Stimulated activated naive B cell treated with anti-CD40 and anti-IgM and Interleukin-4, amounts not matched to agents 10 μg/mL and 1 μg/mL and 100 μg/mL, for 72 hours (primary cell): ENCODE measurements at regions not wholly inside any gene's neighbourhood (a gene's known extent, or its start where the extent isn't known, plus 50 kb on each side); places are given as distances from the start of the nearest gene placed in this dataset.

ENCODE experiments used
- ATAC-seq, 2 donors: fragments of 150-1000 bp; cut with Tn5 transposase; replicated peaks; 2 replicates each; pipeline ENCODE4 v1.10.0; 2021; ENCODE audit warnings: moderate library complexity in 1 of 2
- DNase-seq: peaks from one replicate; pipeline ENCODE4 v3.0.0; 2021
- H3K27ac Mint-ChIP-seq: one replicate; pipeline ENCODE4 v1.8.0; 2022; ENCODE audit warnings: mild to moderate bottlenecking, mixed read lengths
- H3K27me3 Mint-ChIP-seq, 2 donors: one replicate each; pipeline ENCODE4 v1.8.0; 2022; ENCODE audit warnings: mixed read lengths in 2 of 2
- H3K36me3 Mint-ChIP-seq, 2 donors: one replicate each; pipeline ENCODE4 v1.8.0; 2022; ENCODE audit warnings: mixed read lengths in 2 of 2, mild to moderate bottlenecking in 1 of 2
- H3K4me1 Mint-ChIP-seq, 2 donors: one replicate each; pipeline ENCODE4 v1.8.0; 2022; ENCODE audit warnings: mixed read lengths in 2 of 2, mild to moderate bottlenecking in 1 of 2
- H3K4me3 Mint-ChIP-seq, 2 donors: one replicate each; pipeline ENCODE4 v1.8.0; 2022; ENCODE audit warnings: mild to moderate bottlenecking in 2 of 2, mixed read lengths in 2 of 2, moderate library complexity in 1 of 2
- H3K9me3 Mint-ChIP-seq, 2 donors: one replicate each; pipeline ENCODE4 v1.8.0; 2022; ENCODE audit warnings: mixed read lengths in 2 of 2, mild to moderate bottlenecking in 1 of 2

GRCh38 chr2:128745946-128746345 is 427.3 kb upstream of the HS6ST1 start:
- H3K27me3 Mint-ChIP-seq = no peaks in the 10 kb centered on the region
- no peaks in the 10 kb centered on the region for H3K4me1 Mint-ChIP-seq
- H3K4me3 Mint-ChIP-seq = no peak overlapping the region
- no peaks in the 10 kb centered on the region for H3K36me3 Mint-ChIP-seq
- DNase-seq (no peak), ATAC-seq (no peak)
- H3K9me3 Mint-ChIP-seq = no peaks in the 10 kb centered on the region
- no peak overlapping the region for H3K27ac Mint-ChIP-seq

GRCh38 chr2:128746356-128746755 is 427.7 kb upstream of the HS6ST1 start:
- H3K27ac Mint-ChIP-seq = no peak overlapping the region
- no peaks in the 10 kb centered on the region for H3K36me3 Mint-ChIP-seq
- no peaks in the 10 kb centered on the region for H3K4me1 Mint-ChIP-seq
- DNase-seq (no peak), ATAC-seq (no peak)
- no peaks in the 10 kb centered on the region for H3K9me3 Mint-ChIP-seq
- H3K27me3 Mint-ChIP-seq = no peaks in the 10 kb centered on the region
- H3K4me3 Mint-ChIP-seq = no peak overlapping the region

- ATAC-seq = no peak
- Mint-ChIP-seq H3K4me3 (no peak overlapping the region), H3K27me3 (no peaks in the 10 kb centered on the region), H3K4me1 (peaks cover 9 to 17% of the 10 kb centered on the region in 2 donors), H3K9me3 (no peaks in the 10 kb centered on the region), H3K27ac (no peak overlapping the region), H3K36me3 (no peaks in the 10 kb centered on the region)
- DNase-seq = no peak
Observed at GRCh38 chr2:128748336-128748735, 429.7 kb upstream of the HS6ST1 start.

GRCh38 chr2:128748835-128749605 is 430.4 kb upstream of the HS6ST1 start:
- no peak overlapping the region for H3K27ac Mint-ChIP-seq
- H3K4me1 Mint-ChIP-seq = peaks cover 16 to 24% of the 10 kb centered on the region in 2 donors
- no peaks in the 10 kb centered on the region for H3K27me3 Mint-ChIP-seq
- H3K9me3 Mint-ChIP-seq = no peaks in the 10 kb centered on the region
- no peaks in the 10 kb centered on the region for H3K36me3 Mint-ChIP-seq
- ATAC-seq (no peak), DNase-seq (no peak)
- no peak overlapping the region for H3K4me3 Mint-ChIP-seq

- ATAC-seq = no peak
- no peak for DNase-seq
- H3K9me3 Mint-ChIP-seq = no peaks in the 10 kb centered on the region
- H3K4me3 Mint-ChIP-seq = no peak overlapping the region
- no peaks in the 10 kb centered on the region for H3K27me3 Mint-ChIP-seq
- peaks cover 27 to 39% of the 10 kb centered on the region in 2 donors for H3K4me1 Mint-ChIP-seq
- H3K36me3 Mint-ChIP-seq = no peaks in the 10 kb centered on the region
- H3K27ac Mint-ChIP-seq = no peak overlapping the region
Observed at GRCh38 chr2:128750328-128751165, 431.9 kb upstream of the HS6ST1 start.

- H3K36me3 Mint-ChIP-seq = no peaks in the 10 kb centered on the region
- H3K4me1 Mint-ChIP-seq = peaks cover 34 to 48% of the 10 kb centered on the region in 2 donors
- no peak overlapping the region for H3K4me3 Mint-ChIP-seq
- H3K9me3 Mint-ChIP-seq = no peaks in the 10 kb centered on the region
- H3K27ac Mint-ChIP-seq = no peak overlapping the region
- H3K27me3 Mint-ChIP-seq = no peaks in the 10 kb centered on the region
- no peak for ATAC-seq
- no peak for DNase-seq
Observed at GRCh38 chr2:128751746-128752145, 433.1 kb upstream of the HS6ST1 start.

- H3K36me3 Mint-ChIP-seq = no peaks in the 10 kb centered on the region
- ATAC-seq (peak in 1 of 2 donors; percentile 21), DNase-seq (no peak)
- peaks cover 34 to 53% of the 10 kb centered on the region in 2 donors for H3K4me1 Mint-ChIP-seq
- no peaks in the 10 kb centered on the region for H3K9me3 Mint-ChIP-seq
- no peak overlapping the region for H3K27ac Mint-ChIP-seq
- no peaks in the 10 kb centered on the region for H3K27me3 Mint-ChIP-seq
- no peak overlapping the region for H3K4me3 Mint-ChIP-seq
Observed at GRCh38 chr2:128752691-128753263, 434.1 kb upstream of the HS6ST1 start.

GRCh38 chr2:128753321-128753720 is 434.7 kb upstream of the HS6ST1 start:
- Mint-ChIP-seq H3K27ac (no peak overlapping the region), H3K36me3 (no peaks in the 10 kb centered on the region)

GRCh38 chr2:128753800-128754199 is 435.1 kb upstream of the HS6ST1 start:
- H3K36me3 Mint-ChIP-seq = no peaks in the 10 kb centered on the region
- no peaks in the 10 kb centered on the region for H3K9me3 Mint-ChIP-seq
- H3K4me1 Mint-ChIP-seq = peaks cover 34 to 60% of the 10 kb centered on the region in 2 donors
- H3K4me3 Mint-ChIP-seq = no peak overlapping the region
- H3K27ac Mint-ChIP-seq = no peak overlapping the region
- no peak for DNase-seq
- no peaks in the 10 kb centered on the region for H3K27me3 Mint-ChIP-seq
- peak; percentile 6 to 15 for ATAC-seq

More at GRCh38 chr2:128753321-128753720, 434.7 kb upstream of the HS6ST1 start:
- no peaks in the 10 kb centered on the region for H3K9me3 Mint-ChIP-seq
- peaks cover 34 to 57% of the 10 kb centered on the region in 2 donors for H3K4me1 Mint-ChIP-seq
- no peaks in the 10 kb centered on the region for H3K27me3 Mint-ChIP-seq
- H3K4me3 Mint-ChIP-seq = no peak overlapping the region
- no peak for DNase-seq
- ATAC-seq = no peak

GRCh38 chr2:128754246-128754724 is 435.6 kb upstream of the HS6ST1 start:
- no peaks in the 10 kb centered on the region for H3K27me3 Mint-ChIP-seq
- ATAC-seq (peak; percentile 92), DNase-seq (peak; percentile 21)
- no peaks in the 10 kb centered on the region for H3K36me3 Mint-ChIP-seq
- H3K4me1 Mint-ChIP-seq = peaks cover 34 to 60% of the 10 kb centered on the region in 2 donors
- no peak overlapping the region for H3K27ac Mint-ChIP-seq
- H3K9me3 Mint-ChIP-seq = no peaks in the 10 kb centered on the region
- H3K4me3 Mint-ChIP-seq = peak overlapping the region in 1 of 2 donors; percentile 39

- H3K4me1 Mint-ChIP-seq = peaks cover 34 to 60% of the 10 kb centered on the region in 2 donors
- no peak overlapping the region for H3K27ac Mint-ChIP-seq
- H3K4me3 Mint-ChIP-seq = no peak overlapping the region
- H3K9me3 Mint-ChIP-seq = no peaks in the 10 kb centered on the region
- ATAC-seq (no peak), DNase-seq (no peak)
- no peaks in the 10 kb centered on the region for H3K36me3 Mint-ChIP-seq
- no peaks in the 10 kb centered on the region for H3K27me3 Mint-ChIP-seq
Observed at GRCh38 chr2:128755695-128756364, 437.2 kb upstream of the HS6ST1 start.

GRCh38 chr2:128756365-128756717 is 437.7 kb upstream of the HS6ST1 start:
- ATAC-seq (no peak), DNase-seq (no peak)
- H3K36me3 Mint-ChIP-seq = no peaks in the 10 kb centered on the region
- H3K27me3 Mint-ChIP-seq = no peaks in the 10 kb centered on the region
- no peak overlapping the region for H3K4me3 Mint-ChIP-seq
- no peak overlapping the region for H3K27ac Mint-ChIP-seq
- H3K9me3 Mint-ChIP-seq = peaks cover 0 to under 1% of the 10 kb centered on the region in 2 donors
- H3K4me1 Mint-ChIP-seq = peaks cover 34 to 64% of the 10 kb centered on the region in 2 donors

GRCh38 chr2:128765811-128766210 is 447.1 kb upstream of the HS6ST1 start:
- ATAC-seq = no peak
- Mint-ChIP-seq H3K9me3 (peaks cover 16% of the 10 kb centered on the region in 2 donors), H3K36me3 (peaks cover 6 to 8% of the 10 kb centered on the region in 2 donors), H3K27ac (no peak overlapping the region), H3K27me3 (peaks cover 0 to 9% of the 10 kb centered on the region in 2 donors), H3K4me1 (peaks cover 0 to 9% of the 10 kb centered on the region in 2 donors), H3K4me3 (no peak overlapping the region)
- DNase-seq = no peak

GRCh38 chr2:128768041-128768440 is 449.4 kb upstream of the HS6ST1 start:
- peaks cover 5 to 6% of the 10 kb centered on the region in 2 donors for H3K36me3 Mint-ChIP-seq
- no peak for ATAC-seq

More at GRCh38 chr2:128768041-128768440, 449.4 kb upstream of the HS6ST1 start:
- Mint-ChIP-seq H3K27ac (no peak overlapping the region), H3K9me3 (peaks cover 8 to 9% of the 10 kb centered on the region in 2 donors), H3K4me1 (no peaks in the 10 kb centered on the region), H3K27me3 (peaks cover 0 to 9% of the 10 kb centered on the region in 2 donors), H3K4me3 (no peak overlapping the region)
- no peak for DNase-seq
